A673 (cell line): ENCODE measurements at regions not wholly inside any gene's neighbourhood (a gene's known extent, or its start where the extent isn't known, plus 50 kb on each side); places are given as distances from the start of the nearest gene placed in this dataset.

Experiments used
- BruUV-seq: library from RNA; stranded (reverse); fragments of 400-500 nt; replicated peaks from 2 replicates; lab custom pipeline; 2021; lab: Mats Ljungman, UMichigan
- CTCF ChIA-PET: fragments of 300-600 bp; sonication (Branson Sonifier 250); formaldehyde crosslinking; loops from one replicate; lab custom pipeline; 2022; ENCODE audit warnings: antibody characterized with exemption; lab: Charles Lee
- POLR2A ChIA-PET: fragments of 300-600 bp; sonication (Branson Sonifier 250); formaldehyde crosslinking; loops from one replicate; lab custom pipeline; 2022; ENCODE audit warnings: antibody characterized with exemption; ENCODE audit not compliant: low non-redundant PET; lab: Charles Lee
- DNase-seq: peaks from one replicate; pipeline ENCODE4 v3.0.0-alpha.2; 2015; ENCODE audit warnings: low spot score
- H3K27ac ChIP-seq: fragments of 200-600 bp; sonication (generic); 2 replicates; pipeline ENCODE4 v1.5.1; 2016; ENCODE audit warnings: mixed run types, low read depth, mild to moderate bottlenecking, mixed read lengths, antibody characterized with exemption, low read length; ENCODE audit not compliant: poor library complexity, severe bottlenecking
- H3K27me3 ChIP-seq: fragments of 200-600 bp; sonication (generic); replicated peaks from 2 replicates; pipeline ENCODE4 v1.6.1; 2017; ENCODE audit warnings: mixed run types, low read depth, mild to moderate bottlenecking, mixed read lengths, antibody characterized with exemption, low read length; ENCODE audit not compliant: insufficient read depth, poor library complexity
- H3K36me3 ChIP-seq: fragments of 200-600 bp; sonication (generic); 2 replicates; pipeline ENCODE4 v1.6.1; 2016; ENCODE audit warnings: mixed run types, mild to moderate bottlenecking, mixed read lengths, antibody characterized with exemption, low read length; ENCODE audit not compliant: insufficient read depth, poor library complexity, severe bottlenecking
- H3K4me1 ChIP-seq: fragments of 200-600 bp; sonication (generic); 2 replicates; pipeline ENCODE4 v1.6.1; 2017; ENCODE audit warnings: mixed run types, mild to moderate bottlenecking, mixed read lengths, antibody characterized with exemption, low read length; ENCODE audit not compliant: insufficient read depth, poor library complexity, severe bottlenecking
- H3K4me3 ChIP-seq: fragments of 200-600 bp; sonication (generic); 2 replicates; pipeline ENCODE4 v1.5.1; 2016; ENCODE audit warnings: low read depth, mixed run types, mild to moderate bottlenecking, mixed read lengths, low read length; ENCODE audit not compliant: poor library complexity, severe bottlenecking
- H3K9me3 ChIP-seq: fragments of 200-600 bp; sonication (generic); 2 replicates; pipeline ENCODE4 v1.6.1; 2016; ENCODE audit warnings: mixed run types, low read depth, mild to moderate bottlenecking, mixed read lengths, antibody characterized with exemption, low read length; ENCODE audit not compliant: poor library complexity, severe bottlenecking
- CTCF ChIP-seq: fragments of 300-800, 200-600 bp; sonication (generic); conservative IDR thresholded peaks from 2 replicates; pipeline ENCODE4 v1.5.1; 2017; ENCODE audit warnings: low read depth, mild to moderate bottlenecking, antibody characterized with exemption, low read length, moderate library complexity, mixed read lengths
- EZH2 ChIP-seq: fragments of 200-600 bp; sonication (generic); IDR thresholded peaks from 2 replicates; pipeline ENCODE4 v1.6.1; 2017; ENCODE audit warnings: borderline replicate concordance, low read depth, mild to moderate bottlenecking, mixed read lengths, antibody characterized with exemption, low read length; ENCODE audit not compliant: poor library complexity, severe bottlenecking
- intact Hi-C: fragments of 100-400 bp; cut with micrococcal nuclease; formaldehyde crosslinking; loops from one replicate; pipeline ENCODE4 v1.10.0; 2022; ENCODE audit not compliant: unreplicated experiment

- CTCF ChIA-PET, result no interaction called here
- no peak overlapping the region for H3K4me3 ChIP-seq
- peak; percentile 5 for DNase-seq
- no TSS peak for BruUV-seq
- H3K9me3 ChIP-seq, result no peaks in the 10 kb centered on the region
- no peaks in the 10 kb centered on the region for H3K4me1 ChIP-seq
- TF ChIP-seq EZH2, result no peak
- no peak for TF ChIP-seq CTCF
- intact Hi-C loops, result no loop called here
- POLR2A ChIA-PET, result no interaction called here
- no peaks in the 10 kb centered on the region for H3K36me3 ChIP-seq
- no peak overlapping the region for H3K27ac ChIP-seq
- no peaks in the 10 kb centered on the region for H3K27me3 ChIP-seq
Measured at GRCh38 chr3:117567382-117567781, 857.8 kb downstream of the TUSC7 start.

GRCh38 chr3:117567906-117568305 lies 858.3 kb downstream of the TUSC7 start:
- no peaks in the 10 kb centered on the region for H3K36me3 ChIP-seq
- TF ChIP-seq CTCF (no peak), EZH2 (no peak)
- no TSS peak for BruUV-seq
- H3K4me1 ChIP-seq, result no peaks in the 10 kb centered on the region
- ChIA-PET CTCF (no interaction called here), POLR2A (no interaction called here)
- H3K27ac ChIP-seq, result no peak overlapping the region
- H3K4me3 ChIP-seq, result no peak overlapping the region
- no peaks in the 10 kb centered on the region for H3K27me3 ChIP-seq
- intact Hi-C loops, result no loop called here
- H3K9me3 ChIP-seq, result no peaks in the 10 kb centered on the region
- DNase-seq, result no peak

- intact Hi-C loops, result no loop called here
- TF ChIP-seq EZH2 (no peak), CTCF (no peak)
- Histone ChIP-seq H3K4me1 (no peaks in the 10 kb centered on the region), H3K27ac (no peak overlapping the region), H3K36me3 (no peaks in the 10 kb centered on the region), H3K4me3 (no peak overlapping the region), H3K27me3 (no peaks in the 10 kb centered on the region), H3K9me3 (no peaks in the 10 kb centered on the region)
- no TSS peak for BruUV-seq
- ChIA-PET CTCF (no interaction called here), POLR2A (no interaction called here)
- DNase-seq, result no peak
Measured at GRCh38 chr3:117572786-117573185, 863.2 kb downstream of the TUSC7 start.
